ENCODE measurements at regions not wholly inside any gene's neighbourhood (a gene's known extent, or its start where the extent isn't known, plus 50 kb on each side); places are given as distances from the start of the nearest gene placed in this dataset.

DNA sequence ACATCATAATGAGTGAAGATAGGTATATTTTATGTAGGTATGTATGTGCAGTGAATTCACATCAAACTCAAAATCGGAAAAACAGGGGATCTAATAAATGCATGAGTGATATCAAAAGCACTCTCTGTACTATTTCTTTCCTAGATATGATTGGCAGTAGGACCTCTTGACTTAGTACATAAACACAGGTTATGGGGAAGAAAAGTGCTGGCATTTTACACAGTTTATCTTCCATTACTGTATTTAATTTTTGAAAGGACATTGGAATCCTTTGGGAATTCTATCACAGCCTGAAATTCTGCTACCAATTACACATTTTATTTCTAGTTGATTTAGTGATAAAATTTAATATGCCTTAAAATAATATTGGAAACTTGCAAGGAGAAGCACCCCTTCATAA, 470.5 kb upstream of the ONECUT1 start:
- whole genome bisulfite sequencing, 3 donors, result 68 to 78% (median 73%) methylated on average over 1 of the region's 1 CpG
- DNase-seq, result no peak
- H3K27ac ChIP-seq, result no peak overlapping the region
- no peak overlapping the region for H3K4me3 ChIP-seq
- no peak for ATAC-seq
- no peaks in the 10 kb centered on the region for H3K4me1 ChIP-seq
- TF ChIP-seq, protein P1, sequence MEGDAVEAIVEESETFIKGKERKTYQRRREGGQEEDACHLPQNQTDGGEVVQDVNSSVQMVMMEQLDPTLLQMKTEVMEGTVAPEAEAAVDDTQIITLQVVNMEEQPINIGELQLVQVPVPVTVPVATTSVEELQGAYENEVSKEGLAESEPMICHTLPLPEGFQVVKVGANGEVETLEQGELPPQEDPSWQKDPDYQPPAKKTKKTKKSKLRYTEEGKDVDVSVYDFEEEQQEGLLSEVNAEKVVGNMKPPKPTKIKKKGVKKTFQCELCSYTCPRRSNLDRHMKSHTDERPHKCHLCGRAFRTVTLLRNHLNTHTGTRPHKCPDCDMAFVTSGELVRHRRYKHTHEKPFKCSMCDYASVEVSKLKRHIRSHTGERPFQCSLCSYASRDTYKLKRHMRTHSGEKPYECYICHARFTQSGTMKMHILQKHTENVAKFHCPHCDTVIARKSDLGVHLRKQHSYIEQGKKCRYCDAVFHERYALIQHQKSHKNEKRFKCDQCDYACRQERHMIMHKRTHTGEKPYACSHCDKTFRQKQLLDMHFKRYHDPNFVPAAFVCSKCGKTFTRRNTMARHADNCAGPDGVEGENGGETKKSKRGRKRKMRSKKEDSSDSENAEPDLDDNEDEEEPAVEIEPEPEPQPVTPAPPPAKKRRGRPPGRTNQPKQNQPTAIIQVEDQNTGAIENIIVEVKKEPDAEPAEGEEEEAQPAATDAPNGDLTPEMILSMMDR (IDR thresholded peaks at IDR 0.05), result no peak
- no peaks in the 10 kb centered on the region for H3K9me3 ChIP-seq
- no peaks in the 10 kb centered on the region for H3K36me3 ChIP-seq (ENCODE audit: insufficient read depth in 1 of 2, low read depth in 1 of 2)
- intact Hi-C loops (cut with DNase I), result no loop called here
- H3K27me3 ChIP-seq (ENCODE audit: insufficient read depth in 3 of 3, low read length in 2 of 3), result no peaks in the 10 kb centered on the region

DNA sequence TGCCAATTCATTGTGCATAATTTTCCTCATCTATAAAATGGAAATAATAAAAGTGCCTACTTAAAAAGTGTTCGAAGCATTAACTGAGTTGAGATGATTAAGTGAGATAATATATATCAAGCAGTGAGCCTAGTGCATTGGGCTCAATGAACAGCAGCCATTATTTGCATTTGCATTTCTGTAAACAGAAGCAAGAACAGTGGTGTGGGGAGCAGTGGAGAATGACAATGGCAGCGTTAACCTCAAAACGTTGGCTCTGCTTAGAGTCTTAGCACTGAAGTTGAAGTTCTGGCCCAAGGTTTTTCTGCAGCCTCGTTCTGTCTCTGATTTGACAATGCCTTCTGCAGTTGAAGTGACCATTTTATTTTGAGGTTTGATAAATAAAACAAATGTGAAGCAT, 466.3 kb upstream of the ONECUT1 start:
- WGBS, 3 donors, result 57 to 68% (median 67%) methylated on average over 4 of the region's 4 CpGs
- H3K27me3 ChIP-seq (ENCODE audit: insufficient read depth in 3 of 3, low read length in 2 of 3), result no peaks in the 10 kb centered on the region
- intact Hi-C loops (cut with DNase I), result loop anchor here in 1 of 2 donors (10.0 kb wide), 1 partner anchor 132 kb away; no protein-coding TSS in a partner anchor
- DNase-seq (no peak), ATAC-seq (no peak)
- no peaks in the 10 kb centered on the region for H3K4me1 ChIP-seq
- TF ChIP-seq, protein P1 (IDR thresholded peaks at IDR 0.05), result no peak
- H3K27ac ChIP-seq, result no peak overlapping the region
- H3K36me3 ChIP-seq (ENCODE audit: insufficient read depth in 1 of 2, low read depth in 1 of 2), result no peaks in the 10 kb centered on the region
- no peak overlapping the region for H3K4me3 ChIP-seq
- no peaks in the 10 kb centered on the region for H3K9me3 ChIP-seq

DNA sequence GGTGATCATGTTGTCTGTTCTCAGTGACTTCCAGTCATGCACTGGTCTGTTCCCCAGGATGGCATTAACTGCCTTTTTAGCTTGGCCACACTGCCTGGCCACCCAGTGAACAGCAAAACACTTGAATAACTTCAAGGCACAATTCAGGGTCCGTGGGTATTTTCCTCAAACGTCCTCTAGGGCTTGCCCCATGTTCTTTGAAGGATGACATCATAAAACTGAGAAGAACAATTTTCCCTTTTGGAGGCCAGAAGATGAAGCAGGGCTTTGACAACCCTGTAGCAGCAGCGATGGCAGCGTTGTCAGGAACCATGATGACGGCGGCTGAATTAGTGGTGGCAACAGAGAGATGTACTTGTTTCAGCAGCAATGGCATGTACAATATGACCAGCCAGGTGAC, 465.9 kb upstream of the ONECUT1 start:
- DNase-seq (no peak), ATAC-seq (no peak)
- intact Hi-C loops (cut with DNase I), result loop anchor here in 1 of 2 donors (10.0 kb wide), 1 partner anchor 131 kb away; no protein-coding TSS in a partner anchor
- Histone ChIP-seq H3K27ac (no peak overlapping the region), H3K27me3 (ENCODE audit: insufficient read depth in 3 of 3, low read length in 2 of 3) (no peaks in the 10 kb centered on the region), H3K9me3 (no peaks in the 10 kb centered on the region), H3K4me1 (no peaks in the 10 kb centered on the region), H3K4me3 (no peak overlapping the region), H3K36me3 (ENCODE audit: insufficient read depth in 1 of 2, low read depth in 1 of 2) (no peaks in the 10 kb centered on the region)
- WGBS, 3 donors, result 71 to 73% (median 72%) methylated on average over 6 of the region's 6 CpGs
- TF ChIP-seq, protein P1 (IDR thresholded peaks at IDR 0.05), result no peak

DNA sequence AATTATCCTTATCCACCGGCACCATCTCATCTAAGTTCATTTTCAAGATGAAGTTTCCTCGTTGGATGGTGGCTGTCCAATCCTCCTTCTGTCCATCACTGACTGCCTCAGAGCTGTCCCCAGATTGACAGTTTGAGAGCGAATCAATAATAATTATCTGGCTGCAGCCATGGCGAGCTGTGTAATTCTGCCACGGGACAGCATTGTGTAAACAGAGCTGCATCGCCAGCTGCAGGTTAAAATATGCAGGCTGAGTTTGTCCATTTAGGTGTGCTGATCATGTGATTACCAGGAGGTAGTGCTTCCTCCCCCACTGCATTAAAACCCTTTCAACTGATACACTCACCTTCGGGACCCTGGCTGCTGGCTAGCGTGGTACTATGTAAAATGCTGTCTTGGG, 461.9 kb upstream of the ONECUT1 start:
- H3K27ac ChIP-seq, result no peak overlapping the region
- no peaks in the 10 kb centered on the region for H3K36me3 ChIP-seq (ENCODE audit: insufficient read depth in 1 of 2, low read depth in 1 of 2)
- no peak overlapping the region for H3K4me3 ChIP-seq
- DNase-seq (no peak), ATAC-seq (no peak)
- TF ChIP-seq, protein P1 (IDR thresholded peaks at IDR 0.05), result no peak
- WGBS, 3 donors, result 36 to 51% (median 46%) methylated on average over 8 of the region's 8 CpGs
- no peaks in the 10 kb centered on the region for H3K4me1 ChIP-seq
- intact Hi-C loops (cut with DNase I), result loop anchor here in 1 of 2 donors (5.0 to 10.0 kb wide), 2 partner anchors 127 to 1565 kb away; no protein-coding TSS in a partner anchor
- H3K9me3 ChIP-seq, result no peaks in the 10 kb centered on the region
- no peaks in the 10 kb centered on the region for H3K27me3 ChIP-seq (ENCODE audit: insufficient read depth in 3 of 3, low read length in 2 of 3)

DNA sequence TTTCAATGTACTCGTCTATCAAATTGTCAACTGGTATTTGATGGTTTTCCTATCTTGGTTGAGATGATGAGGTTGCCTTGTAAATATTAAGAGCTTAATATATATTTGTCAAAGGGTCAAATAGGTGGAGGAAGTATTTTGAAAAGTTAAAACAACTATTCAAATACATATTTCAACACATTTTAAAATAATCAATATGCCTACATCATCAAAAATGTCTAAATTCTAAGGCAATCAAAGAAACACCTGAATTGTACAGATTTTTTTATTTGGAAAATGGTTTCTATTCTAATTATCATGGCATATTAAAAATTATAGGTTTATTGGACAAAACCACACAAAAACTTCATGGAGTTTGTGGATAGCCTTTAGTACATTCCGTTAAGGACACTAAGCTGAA, 461.4 kb upstream of the ONECUT1 start:
- TF ChIP-seq, protein P1 (IDR thresholded peaks at IDR 0.05), result no peak
- Histone ChIP-seq H3K9me3 (no peaks in the 10 kb centered on the region), H3K4me3 (no peak overlapping the region), H3K27me3 (ENCODE audit: insufficient read depth in 3 of 3, low read length in 2 of 3) (no peaks in the 10 kb centered on the region), H3K27ac (no peak overlapping the region), H3K36me3 (ENCODE audit: insufficient read depth in 1 of 2, low read depth in 1 of 2) (no peaks in the 10 kb centered on the region), H3K4me1 (no peaks in the 10 kb centered on the region)
- intact Hi-C loops (cut with DNase I), result loop anchor here in 1 of 2 donors (5.0 to 10.0 kb wide), 2 partner anchors 127 to 1566 kb away; no protein-coding TSS in a partner anchor
- WGBS, 3 donors, result 54 to 67% (median 56%) methylated on average over 2 of the region's 2 CpGs
- DNase-seq, result no peak
- ATAC-seq, result no peak

Data from psoas muscle (tissue), 7 donors.